Liver (tissue), 7 donors: ENCODE measurements at regions not wholly inside any gene's neighbourhood (a gene's known extent, or its start where the extent isn't known, plus 50 kb on each side); places are given as distances from the start of the nearest gene placed in this dataset.

Source experiments
- DNase-seq: peaks from one replicate; pipeline ENCODE4 v3.0.0-alpha.2; 2017; ENCODE audit warnings: low spot score
- H3K27ac ChIP-seq, 2 donors: one replicate each; pipeline ENCODE4 v1.7.0; 2013; ENCODE audit warnings: inconsistent platforms in 2 of 2, low read length in 2 of 2, control low read depth in 1 of 2, low read depth in 1 of 2, mild to moderate bottlenecking in 1 of 2
- H3K27me3 ChIP-seq, 4 donors: one replicate each; pipeline versions ENCODE4 v1.6.1 to v1.7.0; 2013; ENCODE audit warnings: low read length in 3 of 4, inconsistent platforms in 1 of 4, mild to moderate bottlenecking in 1 of 4, moderate library complexity in 1 of 4; ENCODE audit not compliant: control insufficient read depth in 4 of 4, insufficient read depth in 4 of 4
- H3K36me3 ChIP-seq, 4 donors: one replicate each; pipeline versions ENCODE4 v1.6.1 to v1.7.0; 2013; ENCODE audit warnings: low read length in 3 of 4, mild to moderate bottlenecking in 3 of 4, low read depth in 1 of 4, moderate library complexity in 1 of 4; ENCODE audit not compliant: control insufficient read depth in 4 of 4, insufficient read depth in 3 of 4
- H3K4me1 ChIP-seq, 4 donors: one replicate each; pipeline versions ENCODE4 v1.6.1 to v1.7.0; 2013; ENCODE audit warnings: low read length in 3 of 4, mild to moderate bottlenecking in 3 of 4, moderate library complexity in 1 of 4; ENCODE audit not compliant: control insufficient read depth in 4 of 4, insufficient read depth in 4 of 4
- H3K4me3 ChIP-seq, 3 donors: one replicate each; pipeline versions ENCODE4 v1.6.1 to v1.7.0; 2013; ENCODE audit warnings: low read length in 3 of 3, control low read depth in 1 of 3, low read depth in 1 of 3, mild to moderate bottlenecking in 1 of 3
- H3K9ac ChIP-seq, 2 donors: one replicate each; pipeline ENCODE4 v1.7.0; 2013; ENCODE audit warnings: low read length in 2 of 2, mild to moderate bottlenecking in 2 of 2, moderate library complexity in 2 of 2, control low read depth in 1 of 2, low read depth in 1 of 2
- H3K9me3 ChIP-seq, 4 donors: one replicate each; pipeline versions ENCODE4 v1.6.1 to v1.7.0; 2013; ENCODE audit warnings: low read length in 3 of 4; ENCODE audit not compliant: control insufficient read depth in 4 of 4
- ATF3 ChIP-seq: IDR thresholded peaks from 2 replicates; pipeline ENCODE4 v1.6.1; 2016; ENCODE audit warnings: antibody characterized with exemption
- EGR1 ChIP-seq, 2 donors: IDR thresholded peaks; 2 replicates each; pipeline ENCODE4 v1.6.1; 2016 to 2018; ENCODE audit warnings: antibody characterized with exemption in 2 of 2, low read depth in 2 of 2
- FOXA1 ChIP-seq: IDR thresholded peaks from 2 replicates; pipeline ENCODE4 v1.6.1; 2016; ENCODE audit warnings: antibody characterized with exemption
- FOXA2 ChIP-seq: IDR thresholded peaks from 2 replicates; pipeline ENCODE4 v1.6.1; 2016; ENCODE audit warnings: antibody characterized with exemption
- GABPA ChIP-seq, 2 donors: IDR thresholded peaks in 1 of 2; conservative IDR thresholded peaks in 1 of 2; 2 replicates each; pipeline ENCODE4 v1.6.1; 2016; ENCODE audit warnings: antibody characterized with exemption in 2 of 2, mild to moderate bottlenecking in 1 of 2, moderate library complexity in 1 of 2
- HNF4A ChIP-seq, 2 donors: conservative IDR thresholded peaks; 2 replicates each; pipeline ENCODE4 v1.6.1; 2016; ENCODE audit warnings: antibody characterized with exemption in 2 of 2, mild to moderate bottlenecking in 2 of 2
- HNF4G ChIP-seq: IDR thresholded peaks from 2 replicates; pipeline ENCODE4 v1.6.1; 2016; ENCODE audit warnings: antibody characterized with exemption
- JUND ChIP-seq, 2 donors: IDR thresholded peaks; 2 replicates each; pipeline ENCODE4 v1.6.1; 2016; ENCODE audit warnings: antibody characterized with exemption in 2 of 2
- MAX ChIP-seq: IDR thresholded peaks from 2 replicates; pipeline ENCODE4 v1.6.1; 2016; ENCODE audit warnings: antibody characterized with exemption
- NR2F2 ChIP-seq: IDR thresholded peaks from 2 replicates; pipeline ENCODE4 v1.6.1; 2016; ENCODE audit warnings: antibody characterized with exemption
- RAD21 ChIP-seq, 2 donors: IDR thresholded peaks; 2 replicates each; pipeline ENCODE4 v1.6.1; 2016; ENCODE audit warnings: antibody characterized with exemption in 2 of 2, mild to moderate bottlenecking in 2 of 2
- REST ChIP-seq: IDR thresholded peaks from 2 replicates; pipeline ENCODE4 v1.6.1; 2016; ENCODE audit warnings: antibody characterized with exemption, mild to moderate bottlenecking
- RXRA ChIP-seq, 2 donors: IDR thresholded peaks; 2 replicates each; pipeline ENCODE4 v1.6.1; 2017 to 2018; ENCODE audit warnings: antibody characterized with exemption in 2 of 2, mild to moderate bottlenecking in 1 of 2
- SP1 ChIP-seq: IDR thresholded peaks from 2 replicates; pipeline ENCODE4 v1.6.1; 2018; ENCODE audit warnings: antibody characterized with exemption, mild to moderate bottlenecking
- TAF1 ChIP-seq: conservative IDR thresholded peaks from 2 replicates; pipeline ENCODE4 v1.6.1; 2016; ENCODE audit warnings: antibody characterized with exemption, mild to moderate bottlenecking
- YY1 ChIP-seq: IDR thresholded peaks from 2 replicates; pipeline ENCODE4 v1.6.1; 2016; ENCODE audit warnings: antibody characterized with exemption, mild to moderate bottlenecking
- WGBS: extraction: QIAGEN DNeasy Blood & Tissue Kit; methylation state at CpG from one replicate; pipeline ENCODE4 v1.1.7; 2013; 5-methylcytosine and 5-hydroxymethylcytosine counted together
- donor health status: healthy.
- donor health status: healthy.
- donor health status: healthy.
- donor health status: healthy.

GRCh38 chr4:136281889-136282288 is 1250.4 kb downstream of the PCDH18 start (continued):
- TF ChIP-seq REST (no peak), TAF1 (no peak)

GRCh38 chr4:136281307-136281706 is 1251.0 kb downstream of the PCDH18 start:
- H3K27me3 ChIP-seq: no peaks in the 10 kb centered on the region
- H3K4me1 ChIP-seq: no peaks in the 10 kb centered on the region
- no peaks in the 10 kb centered on the region for H3K36me3 ChIP-seq
- 60% methylated on average over 6 of the region's 6 CpGs for WGBS
- TF ChIP-seq EGR1 (IDR thresholded peaks at IDR 0.05; ENCODE audit: low read depth in 2 of 2): no peak
- no peak for TF ChIP-seq TAF1
- no peak for TF ChIP-seq RAD21 (IDR thresholded peaks at IDR 0.05)
- TF ChIP-seq GABPA (IDR thresholded peaks at IDR 0.05 in 1 of 2, conservative IDR thresholded peaks at IDR 0.05 in 1 of 2): no peak
- TF ChIP-seq HNF4G: no peak
- no peak for TF ChIP-seq SP1
- TF ChIP-seq HNF4A (conservative IDR thresholded peaks at IDR 0.05): no peak
- no peak for TF ChIP-seq JUND (IDR thresholded peaks at IDR 0.05)
- TF ChIP-seq FOXA2: no peak
- TF ChIP-seq YY1: no peak
- TF ChIP-seq ATF3: no peak
- no peak for TF ChIP-seq NR2F2
- TF ChIP-seq MAX: no peak
- H3K4me3 ChIP-seq: no peak overlapping the region
- no peak for DNase-seq
- no peak overlapping the region for H3K9ac ChIP-seq
- H3K27ac ChIP-seq: no peak overlapping the region
- H3K9me3 ChIP-seq: peaks cover 0 to 3% (median 0%) of the 10 kb centered on the region in 4 donors

- Histone ChIP-seq H3K4me3 (no peak overlapping the region), H3K9ac (no peak overlapping the region), H3K36me3 (no peaks in the 10 kb centered on the region), H3K4me1 (no peaks in the 10 kb centered on the region), H3K27me3 (no peaks in the 10 kb centered on the region), H3K27ac (no peak overlapping the region), H3K9me3 (no peaks in the 10 kb centered on the region)
- TF ChIP-seq REST (no peak), MAX (no peak), ATF3 (no peak), TAF1 (no peak), SP1 (no peak), FOXA1 (no peak), FOXA2 (no peak), RXRA (IDR thresholded peaks at IDR 0.05) (no peak)
- DNase-seq: no peak
- WGBS: 53% methylated on average over 2 of the region's 2 CpGs
These were observed 1254.6 kb downstream of the PCDH18 start for GRCh38 chr4:136277741-136278140.
